Nephron progenitor cell (in vitro differentiated cells): ENCODE measurements at regions not wholly inside any gene's neighbourhood (a gene's known extent, or its start where the extent isn't known, plus 50 kb on each side); places are given as distances from the start of the nearest gene placed in this dataset.

Experiments used
- DNase-seq: peaks from one replicate; pipeline ENCODE4 v3.0.0; 2021
- H3K27ac Mint-ChIP-seq: 2 replicates; pipeline ENCODE4 v1.8.0; 2021; ENCODE audit warnings: mild to moderate bottlenecking, moderate library complexity, mixed read lengths
- H3K27me3 Mint-ChIP-seq: 2 replicates; pipeline ENCODE4 v1.8.0; 2021; ENCODE audit warnings: mild to moderate bottlenecking, low read depth, mixed read lengths; ENCODE audit not compliant: poor library complexity
- H3K36me3 Mint-ChIP-seq: 2 replicates; pipeline ENCODE4 v1.8.0; 2021; ENCODE audit warnings: low read depth, mixed read lengths
- H3K4me1 Mint-ChIP-seq: 2 replicates; pipeline ENCODE4 v1.8.0; 2021; ENCODE audit warnings: mixed read lengths
- H3K4me3 Mint-ChIP-seq: 2 replicates; pipeline ENCODE4 v1.8.0; 2021; ENCODE audit warnings: mild to moderate bottlenecking, moderate library complexity, mixed read lengths
- H3K9me3 Mint-ChIP-seq: 2 replicates; pipeline ENCODE4 v1.8.0; 2021; ENCODE audit warnings: mild to moderate bottlenecking, moderate library complexity, mixed read lengths
- TF ChIP-seq, protein P1 (sequence below): fragments of 200-600 bp; sonication (generic); IDR thresholded peaks from 2 replicates; pipeline ENCODE4 v1.5.0; 2021; ENCODE audit warnings: antibody characterized with exemption

DNA sequence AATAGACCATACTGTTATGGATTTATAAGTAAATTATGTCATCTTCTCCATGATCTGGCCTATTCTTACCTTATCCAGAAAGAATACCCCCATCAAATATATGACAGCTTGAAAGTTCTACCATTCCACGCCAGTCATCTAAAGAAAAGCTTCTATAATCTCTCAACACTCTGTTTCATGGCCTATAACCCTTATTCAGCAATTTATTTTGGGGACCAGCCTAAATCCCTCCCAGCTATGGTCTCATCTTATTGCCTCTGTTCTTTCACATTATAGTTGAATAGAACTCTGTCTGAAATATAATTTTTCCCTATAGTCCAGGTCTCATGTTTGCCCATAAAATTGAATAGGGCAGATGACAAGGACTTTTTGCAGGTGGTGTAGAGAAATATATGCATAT lies 2387.6 kb upstream of the WWC1 start:
- H3K27ac Mint-ChIP-seq = no peak overlapping the region
- no peaks in the 10 kb centered on the region for H3K4me1 Mint-ChIP-seq
- no peaks in the 10 kb centered on the region for H3K36me3 Mint-ChIP-seq
- no peak overlapping the region for H3K4me3 Mint-ChIP-seq
- DNase-seq = no peak
- no peaks in the 10 kb centered on the region for H3K27me3 Mint-ChIP-seq
- peaks cover 6% of the 10 kb centered on the region for H3K9me3 Mint-ChIP-seq
- TF ChIP-seq, protein P1, sequence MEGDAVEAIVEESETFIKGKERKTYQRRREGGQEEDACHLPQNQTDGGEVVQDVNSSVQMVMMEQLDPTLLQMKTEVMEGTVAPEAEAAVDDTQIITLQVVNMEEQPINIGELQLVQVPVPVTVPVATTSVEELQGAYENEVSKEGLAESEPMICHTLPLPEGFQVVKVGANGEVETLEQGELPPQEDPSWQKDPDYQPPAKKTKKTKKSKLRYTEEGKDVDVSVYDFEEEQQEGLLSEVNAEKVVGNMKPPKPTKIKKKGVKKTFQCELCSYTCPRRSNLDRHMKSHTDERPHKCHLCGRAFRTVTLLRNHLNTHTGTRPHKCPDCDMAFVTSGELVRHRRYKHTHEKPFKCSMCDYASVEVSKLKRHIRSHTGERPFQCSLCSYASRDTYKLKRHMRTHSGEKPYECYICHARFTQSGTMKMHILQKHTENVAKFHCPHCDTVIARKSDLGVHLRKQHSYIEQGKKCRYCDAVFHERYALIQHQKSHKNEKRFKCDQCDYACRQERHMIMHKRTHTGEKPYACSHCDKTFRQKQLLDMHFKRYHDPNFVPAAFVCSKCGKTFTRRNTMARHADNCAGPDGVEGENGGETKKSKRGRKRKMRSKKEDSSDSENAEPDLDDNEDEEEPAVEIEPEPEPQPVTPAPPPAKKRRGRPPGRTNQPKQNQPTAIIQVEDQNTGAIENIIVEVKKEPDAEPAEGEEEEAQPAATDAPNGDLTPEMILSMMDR = no peak

- Mint-ChIP-seq H3K4me1 (no peaks in the 10 kb centered on the region), H3K4me3 (no peak overlapping the region), H3K27me3 (no peaks in the 10 kb centered on the region), H3K27ac (no peak overlapping the region), H3K9me3 (peaks cover 14% of the 10 kb centered on the region), H3K36me3 (no peaks in the 10 kb centered on the region)
- no peak for DNase-seq
- TF ChIP-seq, protein P1 = no peak
Measured at GRCh38 chr5:165906871-165907270, 2384.6 kb upstream of the WWC1 start.

- no peaks in the 10 kb centered on the region for H3K4me1 Mint-ChIP-seq
- H3K9me3 Mint-ChIP-seq = peaks cover 13% of the 10 kb centered on the region
- H3K36me3 Mint-ChIP-seq = no peaks in the 10 kb centered on the region
- DNase-seq = no peak
- TF ChIP-seq, protein P1 = no peak
- H3K27ac Mint-ChIP-seq = no peak overlapping the region
- H3K4me3 Mint-ChIP-seq = no peak overlapping the region
- H3K27me3 Mint-ChIP-seq = peaks cover 3% of the 10 kb centered on the region
Measured at GRCh38 chr5:165913059-165913458, 2378.4 kb upstream of the WWC1 start.

- Mint-ChIP-seq H3K9me3 (peaks cover 3% of the 10 kb centered on the region), H3K36me3 (no peaks in the 10 kb centered on the region), H3K4me1 (no peaks in the 10 kb centered on the region), H3K27ac (no peak overlapping the region), H3K4me3 (no peak overlapping the region), H3K27me3 (peaks cover 3% of the 10 kb centered on the region)
- TF ChIP-seq, protein P1 = no peak
- no peak for DNase-seq
Measured at GRCh38 chr5:165914456-165914855, 2377.0 kb upstream of the WWC1 start.

DNA sequence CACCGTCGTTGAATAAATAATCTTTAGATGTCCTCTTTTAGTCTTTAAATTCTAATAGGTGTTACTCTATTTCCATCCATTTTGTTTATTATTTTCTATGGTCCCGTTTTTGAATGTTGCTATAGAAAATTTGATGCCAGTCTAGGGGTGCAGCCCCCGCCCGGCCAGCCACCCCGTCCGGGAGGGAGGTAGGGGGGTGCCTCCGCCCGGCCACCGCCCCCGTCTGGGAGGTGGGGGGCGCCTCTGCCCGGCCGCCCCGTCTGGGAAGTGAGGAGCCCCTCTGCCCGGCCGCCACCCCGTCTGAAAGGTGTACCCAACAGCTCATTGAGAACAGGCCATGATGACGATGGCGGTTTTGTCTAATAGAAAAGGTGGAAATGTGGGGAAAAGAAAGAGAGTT lies 2372.2 kb upstream of the WWC1 start:
- Mint-ChIP-seq H3K36me3 (no peaks in the 10 kb centered on the region), H3K27ac (no peak overlapping the region)
- TF ChIP-seq, protein P1 = no peak

GRCh38 chr5:165920655-165921054 lies 2370.8 kb upstream of the WWC1 start:
- Mint-ChIP-seq H3K9me3 (no peaks in the 10 kb centered on the region), H3K4me3 (no peak overlapping the region), H3K36me3 (no peaks in the 10 kb centered on the region), H3K27me3 (peaks cover 3% of the 10 kb centered on the region), H3K4me1 (no peaks in the 10 kb centered on the region), H3K27ac (no peak overlapping the region)
- no peak for DNase-seq
- TF ChIP-seq, protein P1 = no peak

More for the DNA sequence above, 2372.2 kb upstream of the WWC1 start:
- no peak overlapping the region for H3K4me3 Mint-ChIP-seq
- no peaks in the 10 kb centered on the region for H3K9me3 Mint-ChIP-seq
- H3K4me1 Mint-ChIP-seq = no peaks in the 10 kb centered on the region
- peaks cover 3% of the 10 kb centered on the region for H3K27me3 Mint-ChIP-seq
- no peak for DNase-seq
